DMS53 (cell line): ENCODE measurements at regions not wholly inside any gene's neighbourhood (a gene's known extent, or its start where the extent isn't known, plus 50 kb on each side); places are given as distances from the start of the nearest gene placed in this dataset.

ENCODE experiments used
- DNase-seq: peaks from one replicate; lab custom pipeline; 2025; lab: John Stamatoyannopoulos, UW

- no peak for DNase-seq
These were observed 846.2 kb upstream of the AGA start for GRCh38 chr4:178288462-178288861.

DNA sequence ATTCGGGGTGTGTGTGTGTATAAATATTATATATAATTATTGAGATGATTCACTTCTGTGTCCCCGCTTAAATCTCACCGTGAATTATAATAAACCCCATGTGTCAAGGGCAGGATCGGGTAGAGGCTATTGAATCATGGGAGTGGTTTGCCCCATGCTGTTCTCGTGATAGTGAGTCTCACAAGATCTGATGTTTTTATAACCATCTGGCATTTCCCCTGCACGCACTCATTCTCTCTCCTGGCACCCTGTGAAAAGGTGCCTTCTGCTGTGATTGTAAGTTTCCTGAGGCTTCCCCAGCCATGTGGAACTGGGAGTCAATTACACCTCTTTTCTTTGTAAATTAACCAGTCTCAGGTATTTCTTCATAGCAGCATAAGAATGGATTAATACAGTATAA lies 851.4 kb upstream of the AGA start:
- no peak for DNase-seq

DNA sequence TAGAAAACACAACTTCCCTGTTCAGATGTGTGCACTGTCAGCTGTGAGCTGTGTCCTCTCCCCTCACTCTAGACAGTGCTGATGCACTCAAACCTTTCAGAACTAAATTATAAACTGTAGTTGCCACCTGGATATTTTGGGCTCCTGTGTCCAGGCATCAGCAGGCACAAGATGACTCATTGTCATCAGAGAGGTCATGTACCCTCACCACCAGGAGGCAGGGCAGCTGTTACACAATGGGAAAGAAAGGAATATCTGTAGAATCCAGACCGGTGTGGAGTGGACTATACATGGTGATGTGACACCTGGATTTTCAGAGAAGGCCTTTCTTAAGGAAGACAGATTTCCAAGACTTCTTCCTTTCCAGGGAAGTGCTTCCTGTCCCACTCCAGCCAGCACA lies 854.4 kb upstream of the AGA start:
- DNase-seq, result peak; percentile 48

GRCh38 chr4:178306565-178306964 lies 864.3 kb upstream of the AGA start:
- DNase-seq, result no peak

DNA sequence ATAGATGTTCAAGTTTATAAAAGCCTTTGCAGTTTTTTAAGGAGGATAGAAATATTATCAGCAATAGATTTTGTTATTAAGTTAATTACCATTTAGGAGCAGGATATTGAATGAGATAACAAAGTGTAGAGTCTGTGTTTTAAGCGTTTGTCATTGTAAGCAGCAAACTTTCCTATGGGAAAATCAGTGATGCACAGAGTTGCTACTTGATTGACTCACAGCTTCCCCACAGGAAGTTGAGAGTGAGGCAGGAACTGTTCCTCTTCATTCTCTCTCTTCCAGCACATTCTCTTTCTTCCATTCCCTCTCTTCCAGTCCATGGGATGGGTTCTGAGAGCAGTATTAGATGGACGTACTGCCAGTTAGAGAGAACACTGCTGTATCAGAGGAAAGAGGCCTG lies 867.7 kb upstream of the AGA start:
- DNase-seq, result no peak

DNA sequence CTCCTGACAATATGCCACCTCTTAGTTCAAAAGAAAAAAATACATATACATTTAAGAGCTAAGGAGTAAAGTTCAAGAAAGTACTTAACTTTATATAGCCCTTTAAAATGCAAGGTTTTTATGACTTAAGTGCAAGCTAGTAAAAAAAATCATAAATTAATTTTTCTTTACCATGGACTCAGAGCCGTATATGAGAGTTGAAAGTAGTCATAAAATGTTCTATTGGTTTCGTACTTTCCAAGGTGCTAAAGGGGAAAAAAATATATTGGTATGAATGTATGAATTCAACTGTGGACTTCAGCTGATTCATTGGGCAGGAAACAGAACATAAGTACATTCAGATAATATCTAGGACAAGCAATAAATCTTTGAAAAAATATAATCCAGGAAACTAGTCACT lies 869.8 kb upstream of the AGA start:
- no peak for DNase-seq

DNA sequence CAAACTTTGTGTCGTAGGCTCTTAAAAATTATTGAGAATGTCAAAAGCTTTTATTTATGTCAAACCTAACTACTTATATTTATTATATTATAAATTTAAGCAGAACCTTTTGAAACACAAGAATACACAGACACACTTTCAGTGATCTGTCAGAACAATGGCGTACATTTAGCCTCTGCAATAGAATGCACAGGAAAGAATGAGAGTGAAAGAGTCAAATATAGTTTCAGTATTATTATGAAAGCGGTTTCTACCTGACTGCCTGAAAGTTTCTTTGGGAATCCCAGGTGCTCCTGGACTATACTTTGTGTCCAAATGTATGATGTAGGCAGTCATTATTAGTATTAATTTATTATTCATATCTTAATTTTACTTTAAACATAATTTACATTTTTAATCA lies 872.0 kb upstream of the AGA start:
- DNase-seq, result no peak

DNA sequence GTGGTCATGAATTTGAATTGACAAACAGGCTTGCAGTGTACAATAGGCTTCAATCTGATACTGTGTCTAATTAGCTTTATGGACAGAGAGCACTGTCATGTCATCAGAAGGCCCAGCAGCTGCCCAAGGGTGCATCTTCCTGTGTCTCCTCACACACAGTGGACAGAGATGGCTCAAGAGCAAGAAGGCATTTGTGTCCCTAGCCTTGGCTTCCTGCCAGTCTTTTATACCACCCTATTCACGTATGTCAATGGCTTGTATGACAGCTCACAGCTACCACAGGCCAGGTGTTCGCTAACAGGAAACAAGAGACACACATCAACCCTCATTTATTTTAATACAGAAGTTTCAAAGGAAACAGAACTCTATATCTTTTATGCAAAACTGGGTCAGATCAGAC lies 874.0 kb upstream of the AGA start:
- DNase-seq, result peak; percentile 92

GRCh38 chr4:178320003-178320402 lies 877.8 kb upstream of the AGA start:
- DNase-seq, result no peak

GRCh38 chr4:178322524-178323183 lies 880.4 kb upstream of the AGA start:
- DNase-seq, result no peak

- no peak for DNase-seq
These were observed 887.1 kb upstream of the AGA start for GRCh38 chr4:178329226-178329872.

- no peak for DNase-seq
These were observed 891.1 kb upstream of the AGA start for GRCh38 chr4:178333355-178333754.

DNA sequence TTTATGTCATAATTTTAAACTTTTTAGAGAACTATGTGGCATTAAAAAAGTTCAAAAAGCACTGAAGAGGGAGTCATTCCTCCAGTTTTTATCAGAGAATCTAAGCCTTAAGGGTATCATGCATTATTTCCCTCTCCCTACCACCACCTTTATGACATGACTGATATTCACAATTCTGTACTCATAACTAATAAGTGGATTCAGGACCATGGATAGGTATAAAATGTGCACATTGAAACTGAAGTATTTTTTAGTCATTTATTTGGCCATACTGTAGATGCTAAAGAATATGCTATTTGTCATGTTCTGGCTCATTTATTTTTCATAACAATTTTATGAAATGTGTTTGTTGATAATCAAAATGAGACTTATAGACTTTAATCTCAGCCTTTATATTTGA lies 897.5 kb upstream of the AGA start:
- no peak for DNase-seq

DNA sequence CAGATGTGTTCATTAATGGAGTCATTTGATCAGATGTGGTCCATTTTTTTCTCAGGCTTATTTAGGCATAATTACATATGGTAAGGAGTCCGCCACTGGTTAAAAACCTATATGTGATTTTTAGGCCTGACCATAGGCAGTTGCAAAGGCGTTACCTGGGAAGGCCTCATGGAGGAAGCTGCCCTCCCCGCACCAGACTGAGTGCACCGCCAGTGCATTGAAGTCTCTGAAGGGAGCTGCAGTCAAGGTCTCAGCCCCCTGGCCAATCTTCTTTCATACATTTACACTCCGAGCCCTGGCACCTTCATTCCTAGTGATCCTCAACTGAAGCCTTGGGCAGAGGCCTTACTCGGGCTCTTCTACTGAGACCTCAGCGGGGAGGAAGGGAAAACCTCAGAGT lies 898.2 kb upstream of the AGA start:
- DNase-seq, result no peak

GRCh38 chr4:178344096-178344495 lies 901.9 kb upstream of the AGA start:
- DNase-seq, result no peak

DNA sequence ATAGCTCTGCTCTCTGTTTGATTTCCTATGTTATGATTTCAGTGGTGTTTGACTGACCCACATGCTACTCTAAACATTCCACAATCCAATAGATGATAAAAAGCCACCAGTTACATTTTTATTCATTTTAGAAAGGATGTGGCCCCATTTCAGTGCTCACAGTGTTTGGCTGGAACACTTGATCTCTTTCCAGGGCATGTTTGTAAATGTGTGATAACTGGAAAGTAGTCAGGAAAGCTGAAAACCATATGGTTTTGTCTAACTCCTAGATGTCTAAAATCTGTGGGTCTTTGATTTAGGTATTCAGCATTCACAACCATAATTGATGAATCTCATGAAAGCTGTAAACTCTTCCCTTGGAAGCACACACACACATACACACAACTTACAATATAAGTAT lies 904.9 kb upstream of the AGA start:
- DNase-seq, result no peak

DNA sequence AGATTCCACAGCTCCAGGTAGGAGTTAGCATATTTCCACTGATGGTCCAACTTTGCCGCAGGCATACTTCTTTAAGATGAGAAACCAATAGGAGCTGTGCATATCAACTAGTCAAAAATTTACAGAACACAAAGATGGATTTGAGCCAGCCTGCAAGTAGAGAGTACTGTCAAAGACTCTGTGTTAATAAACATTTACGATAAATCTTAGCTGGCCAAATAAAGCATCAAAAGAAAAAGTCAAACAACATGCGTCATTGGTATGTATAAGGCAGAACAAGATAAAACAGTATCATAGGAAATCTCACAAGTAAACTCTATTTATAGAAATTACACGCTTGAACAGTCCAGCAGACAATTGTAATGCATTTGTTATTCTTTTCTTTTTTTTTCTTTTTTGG lies 907.4 kb upstream of the AGA start:
- no peak for DNase-seq

DNA sequence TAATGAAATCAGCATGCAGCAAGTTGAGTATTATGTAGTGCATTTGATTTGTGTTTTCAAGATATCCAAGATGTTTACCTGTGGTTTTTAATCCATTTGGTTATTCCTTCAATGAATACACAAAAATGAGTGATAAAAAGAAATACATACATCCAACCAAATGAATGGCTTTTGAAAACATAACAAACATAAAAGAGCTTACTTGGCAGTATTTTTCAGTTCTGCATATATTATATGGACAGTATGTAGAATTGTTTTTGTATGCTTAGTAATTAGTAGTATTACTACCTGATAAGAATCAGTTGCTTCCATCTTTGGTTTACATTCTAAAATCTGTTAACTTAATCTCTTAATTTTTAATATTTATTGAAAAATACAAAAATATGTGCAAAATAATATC lies 908.9 kb upstream of the AGA start:
- no peak for DNase-seq

GRCh38 chr4:178356725-178357124 lies 914.5 kb upstream of the AGA start:
- peak; percentile 14 for DNase-seq

GRCh38 chr4:178385481-178385880 lies 943.2 kb upstream of the AGA start:
- peak; percentile 11 for DNase-seq

DNA sequence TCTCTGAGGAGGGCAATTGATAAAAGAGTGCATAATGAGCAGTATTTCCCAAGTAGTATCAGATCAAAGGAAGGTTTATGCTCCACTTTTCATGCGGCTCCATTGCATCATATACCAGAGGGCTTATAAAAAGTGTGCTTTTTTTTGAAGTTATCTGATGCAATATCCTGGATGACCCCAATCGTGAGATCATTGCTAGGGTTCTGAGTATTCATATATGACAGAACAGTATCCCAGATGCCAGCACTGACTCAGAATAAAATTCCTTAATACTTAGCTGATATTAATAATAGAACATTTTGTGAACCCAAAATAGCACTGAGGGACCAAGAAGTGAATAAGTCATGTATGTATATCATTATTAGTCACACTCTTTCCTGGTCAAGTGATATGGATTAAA lies 945.5 kb upstream of the AGA start:
- no peak for DNase-seq

DNA sequence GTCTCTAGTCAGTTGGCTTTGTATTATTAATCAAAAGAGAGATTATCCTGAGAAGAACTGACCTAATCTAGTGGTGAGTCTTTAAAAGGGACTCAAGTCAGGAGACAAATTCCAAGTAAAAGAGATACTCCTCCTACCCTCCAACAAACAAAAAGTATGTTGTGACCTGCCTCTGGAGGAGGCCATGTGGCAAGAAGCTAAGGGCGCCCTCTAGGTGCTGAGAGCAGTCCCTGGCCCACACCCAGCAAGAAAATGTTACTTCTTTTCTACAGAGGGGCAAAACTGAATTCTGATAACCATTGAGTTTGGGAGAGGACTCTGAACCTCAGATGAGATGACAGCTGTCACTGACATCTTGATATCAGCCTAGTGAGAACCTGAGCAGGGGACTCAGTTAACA lies 953.6 kb upstream of the AGA start:
- DNase-seq, result peak; percentile 31

GRCh38 chr4:178412455-178412854 lies 970.2 kb upstream of the AGA start:
- DNase-seq, result no peak

DNA sequence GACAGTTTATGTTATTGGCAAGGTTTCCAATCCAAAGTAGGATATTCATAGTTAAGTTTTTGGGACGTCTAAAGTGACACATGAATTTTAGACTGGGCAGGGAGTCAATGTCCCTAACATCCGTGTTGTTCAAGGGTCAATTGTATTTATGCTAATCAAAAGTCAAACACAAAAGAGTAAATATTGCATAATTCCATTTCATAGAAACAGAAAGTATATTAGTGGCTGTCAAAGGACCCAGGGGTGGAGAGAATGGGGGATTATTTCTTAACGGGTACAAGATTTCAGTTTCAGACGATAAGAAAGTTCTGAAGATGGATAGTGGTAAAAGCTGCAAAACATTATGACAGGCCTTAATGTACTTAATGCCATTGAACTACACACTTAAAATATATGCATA lies 971.8 kb upstream of the AGA start:
- peak; percentile 64 for DNase-seq
